Fibroblast of villous mesenchyme (primary cell): ENCODE measurements at regions not wholly inside any gene's neighbourhood (a gene's known extent, or its start where the extent isn't known, plus 50 kb on each side); places are given as distances from the start of the nearest gene placed in this dataset.
"Not testable (repeated sequence)": the region's sequence is repeated elsewhere in the genome, so short reads cannot be mapped to it uniquely, and the experiment has no call there.

Experiments
- DNase-seq: peaks from one replicate; pipeline ENCODE4 v3.0.0-alpha.2; 2010; ENCODE audit warnings: low read depth
- H3K4me3 ChIP-seq: 2 replicates; pipeline ENCODE4 v1.5.1; 2011; ENCODE audit warnings: low read depth, mild to moderate bottlenecking, low read length
- TF ChIP-seq, protein P1 (sequence below): IDR thresholded peaks from 2 replicates; pipeline ENCODE4 v1.5.1; 2012; ENCODE audit warnings: low read depth, mild to moderate bottlenecking, low read length; ENCODE audit not compliant: insufficient read depth

DNA sequence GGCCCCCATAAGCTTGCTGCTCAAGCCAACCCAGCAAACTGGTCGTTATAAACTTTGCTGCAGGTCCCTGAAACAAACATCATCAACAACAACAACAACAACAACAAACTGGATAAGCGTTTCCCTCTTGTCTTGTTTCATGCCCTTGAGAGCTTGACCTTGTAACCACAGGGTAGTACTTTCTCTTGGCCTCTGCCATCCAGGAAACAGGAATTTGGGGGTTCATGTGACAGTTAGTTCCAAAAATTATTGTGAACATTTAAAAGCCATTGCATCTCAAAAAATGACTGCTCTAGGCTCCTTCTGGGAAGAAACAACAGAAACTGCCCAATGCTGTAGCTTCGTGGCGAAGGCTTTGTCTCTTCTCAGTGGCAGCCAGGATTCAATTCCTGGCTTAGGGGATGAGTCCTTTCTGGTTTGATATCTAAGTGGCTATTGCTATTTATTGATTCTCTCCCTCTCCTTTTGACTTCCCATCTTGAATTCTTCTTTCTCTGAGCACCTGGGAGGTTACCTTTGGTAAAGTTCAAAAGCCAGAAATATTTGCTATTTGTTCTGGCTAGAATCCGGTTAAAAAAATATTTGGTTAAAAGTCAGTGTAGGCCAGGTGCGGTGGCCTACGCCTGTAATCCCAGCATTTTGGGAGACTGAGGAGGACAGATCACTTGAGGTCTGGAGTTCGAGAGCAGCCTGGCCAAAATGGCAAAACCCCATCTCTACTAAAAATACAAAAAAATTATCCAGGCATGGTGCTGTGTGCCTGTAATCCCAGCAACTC lies 52.0 kb upstream of the CPM start:
- no peak overlapping the region for H3K4me3 ChIP-seq
- no peak for DNase-seq
- TF ChIP-seq, protein P1, sequence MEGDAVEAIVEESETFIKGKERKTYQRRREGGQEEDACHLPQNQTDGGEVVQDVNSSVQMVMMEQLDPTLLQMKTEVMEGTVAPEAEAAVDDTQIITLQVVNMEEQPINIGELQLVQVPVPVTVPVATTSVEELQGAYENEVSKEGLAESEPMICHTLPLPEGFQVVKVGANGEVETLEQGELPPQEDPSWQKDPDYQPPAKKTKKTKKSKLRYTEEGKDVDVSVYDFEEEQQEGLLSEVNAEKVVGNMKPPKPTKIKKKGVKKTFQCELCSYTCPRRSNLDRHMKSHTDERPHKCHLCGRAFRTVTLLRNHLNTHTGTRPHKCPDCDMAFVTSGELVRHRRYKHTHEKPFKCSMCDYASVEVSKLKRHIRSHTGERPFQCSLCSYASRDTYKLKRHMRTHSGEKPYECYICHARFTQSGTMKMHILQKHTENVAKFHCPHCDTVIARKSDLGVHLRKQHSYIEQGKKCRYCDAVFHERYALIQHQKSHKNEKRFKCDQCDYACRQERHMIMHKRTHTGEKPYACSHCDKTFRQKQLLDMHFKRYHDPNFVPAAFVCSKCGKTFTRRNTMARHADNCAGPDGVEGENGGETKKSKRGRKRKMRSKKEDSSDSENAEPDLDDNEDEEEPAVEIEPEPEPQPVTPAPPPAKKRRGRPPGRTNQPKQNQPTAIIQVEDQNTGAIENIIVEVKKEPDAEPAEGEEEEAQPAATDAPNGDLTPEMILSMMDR: no peak

GRCh38 chr12:68997526-68997925 lies 64.6 kb upstream of the CPM start:
- H3K4me3 ChIP-seq, DNase-seq: not testable (repeated sequence)

DNA sequence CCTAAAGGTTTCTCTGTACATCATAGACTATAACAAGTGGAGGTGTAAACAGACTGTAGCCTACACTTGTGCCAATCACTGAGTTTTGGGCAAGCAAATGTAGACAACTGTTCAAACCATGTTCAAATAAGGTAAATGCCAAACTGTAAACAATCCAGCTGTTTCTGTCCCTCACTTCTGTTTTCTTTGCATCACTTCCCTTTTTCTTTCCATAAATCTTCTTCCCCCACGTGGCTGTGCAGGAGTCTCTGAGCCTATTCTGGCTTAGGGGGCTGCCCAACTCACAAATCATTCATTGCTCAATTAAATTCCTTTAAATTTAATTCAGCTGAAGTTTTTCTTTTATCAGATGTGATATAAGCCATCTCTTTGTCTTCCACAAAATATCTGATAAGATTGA lies 65.1 kb upstream of the CPM start:
- TF ChIP-seq, protein P1: no peak
- no peak overlapping the region for H3K4me3 ChIP-seq
- DNase-seq: no peak

- H3K4me3 ChIP-seq: no peak overlapping the region
- no peak for DNase-seq
- TF ChIP-seq, protein P1: no peak
Measured at GRCh38 chr12:69000074-69000473, 67.1 kb upstream of the CPM start.

DNA sequence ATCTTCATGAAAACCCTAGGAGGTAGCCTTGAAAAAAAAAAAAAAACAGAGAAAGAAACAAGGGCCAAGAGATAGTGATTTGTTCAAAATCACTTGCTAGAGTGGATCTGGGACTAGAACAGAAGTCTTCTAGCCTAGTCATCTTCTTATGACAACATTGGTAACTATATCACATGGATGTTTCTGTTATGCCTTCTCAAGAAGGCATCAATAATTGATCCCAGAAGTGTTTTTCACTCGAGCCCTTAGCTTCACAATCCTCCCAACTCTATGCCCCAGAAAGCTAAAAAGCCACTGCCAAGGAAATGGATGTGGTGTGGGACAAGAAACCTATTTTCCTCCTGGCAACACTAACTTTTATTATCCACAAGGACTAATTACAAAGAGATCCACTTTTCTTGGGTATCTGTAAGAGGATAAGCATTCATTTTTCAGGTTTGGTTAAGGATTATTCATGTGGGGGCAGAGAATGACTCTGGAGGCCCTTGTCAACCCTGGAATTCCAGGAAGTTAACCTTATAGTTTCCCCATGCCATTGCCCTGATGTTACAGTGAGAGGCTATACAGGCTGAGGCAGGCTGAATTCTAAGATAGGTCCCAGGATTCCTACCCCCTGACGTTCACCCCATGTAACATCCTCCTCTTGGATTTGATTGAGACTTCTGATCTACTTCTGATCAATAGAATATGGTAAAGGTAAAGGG lies 67.7 kb upstream of the CPM start:
- TF ChIP-seq, protein P1: no peak
- DNase-seq: no peak
- no peak overlapping the region for H3K4me3 ChIP-seq

DNA sequence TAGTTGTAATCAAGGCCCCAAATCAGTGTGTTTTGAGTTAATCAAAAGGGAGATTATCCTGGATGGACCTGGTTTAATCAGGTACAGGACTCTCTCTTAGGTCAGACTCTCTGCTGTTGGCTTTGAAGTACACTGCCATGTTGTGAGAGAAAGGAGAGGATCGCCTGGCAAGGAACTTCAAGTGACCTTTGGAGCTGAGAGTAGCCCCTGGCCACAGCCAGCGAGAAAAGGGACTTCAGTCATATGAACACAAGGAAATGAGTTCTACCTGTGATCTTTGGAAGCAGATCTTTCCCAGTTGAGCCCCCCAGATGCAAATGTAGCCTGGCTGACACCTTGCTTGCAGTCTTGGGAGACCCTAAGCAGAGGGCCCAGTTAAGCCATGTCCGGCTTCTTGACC lies 68.3 kb upstream of the CPM start:
- TF ChIP-seq, protein P1: no peak
- no peak overlapping the region for H3K4me3 ChIP-seq
- no peak for DNase-seq

- no peak overlapping the region for H3K4me3 ChIP-seq
- TF ChIP-seq, protein P1: no peak
- peak; percentile 15 for DNase-seq
Measured at GRCh38 chr12:69002969-69003368, 70.0 kb upstream of the CPM start.
